H1 (cell line): ENCODE measurements at regions not wholly inside any gene's neighbourhood (a gene's known extent, or its start where the extent isn't known, plus 50 kb on each side); places are given as distances from the start of the nearest gene placed in this dataset.

ENCODE experiments used
- BRCA1 ChIP-seq: IDR thresholded peaks from 2 replicates; pipeline ENCODE4 v1.6.1; 2012; ENCODE audit warnings: low read depth, low read length, improper control_type of control experiment
- CBX8 ChIP-seq: fragments of 300-800, 300-1000 bp; sonication (generic); IDR thresholded peaks from 2 replicates; pipeline ENCODE4 v1.7.1; 2016; ENCODE audit warnings: low read depth, low read length, borderline replicate concordance
- POLR2A ChIP-seq, 2 experiments: IDR thresholded peaks; 1 replicate in 1 of 2; 2 replicates in 1 of 2; pipeline ENCODE4 v1.6.1; 2011; ENCODE audit warnings: low read depth in 2 of 2, low read length in 2 of 2, mild to moderate bottlenecking in 2 of 2; ENCODE audit errors: control extremely low read depth in 1 of 2
- RAD21 ChIP-seq, 2 experiments: IDR thresholded peaks in 1 of 2; conservative IDR thresholded peaks in 1 of 2; 2 replicates each; pipeline ENCODE4 v1.6.1; 2011; ENCODE audit warnings: low read depth in 2 of 2, low read length in 2 of 2, improper control_type of control experiment in 1 of 2, inconsistent platforms in 1 of 2, mild to moderate bottlenecking in 1 of 2, moderate library complexity in 1 of 2
- TBP ChIP-seq: IDR thresholded peaks from 2 replicates; pipeline ENCODE4 v1.6.1; 2011; ENCODE audit warnings: low read depth, low read length, improper control_type of control experiment

DNA sequence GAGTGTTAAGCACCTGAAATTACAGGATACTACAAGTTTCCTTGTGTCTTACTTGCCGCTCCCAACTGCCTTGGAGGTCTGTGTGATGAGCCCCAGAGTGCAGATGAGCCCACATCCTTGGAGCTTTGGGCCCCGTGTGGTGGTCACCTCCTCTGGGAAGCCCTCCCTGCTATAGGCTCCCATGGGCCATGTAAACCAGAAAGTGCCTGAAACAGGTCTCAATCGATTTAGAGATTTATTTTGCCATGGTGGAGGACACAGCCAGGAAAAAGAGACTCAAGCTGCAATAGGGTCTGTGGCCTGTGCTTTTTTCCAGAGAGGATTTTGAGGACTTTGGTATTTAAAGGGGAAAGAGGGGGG lies 89.4 kb upstream of the KCTD7 start (continued):
- TF ChIP-seq RAD21 (IDR thresholded peaks at IDR 0.05 in 1 of 2, conservative IDR thresholded peaks at IDR 0.05 in 1 of 2; ENCODE audit: low read depth in 2 of 2, low read length in 2 of 2) = no peak
- TF ChIP-seq CBX8 = no peak
- TF ChIP-seq POLR2A (IDR thresholded peaks at IDR 0.05; ENCODE audit: control extremely low read depth in 1 of 2, low read depth in 2 of 2, low read length in 2 of 2) = no peak
- TF ChIP-seq TBP = no peak
- no peak for TF ChIP-seq BRCA1
- TF ChIP-seq, all 59 proteins: peak for 0
